DND-41 (cell line): ENCODE measurements at regions not wholly inside any gene's neighbourhood (a gene's known extent, or its start where the extent isn't known, plus 50 kb on each side); places are given as distances from the start of the nearest gene placed in this dataset.

ENCODE experiments used
- ATAC-seq: fragments of 200-7000 bp; cut with Tn5 transposase; 3 replicates; pipeline ENCODE4 v1.9.1; 2021; ENCODE audit warnings: low read depth; ENCODE audit not compliant: insufficient read depth
- DNase-seq: peaks from one replicate; pipeline ENCODE4 v3.0.0-alpha.2; 2020
- H2AFZ ChIP-seq: 2 replicates; pipeline ENCODE4 v1.6.0; 2012; ENCODE audit warnings: low read depth, low read length
- H3K27ac ChIP-seq: 2 replicates; pipeline ENCODE4 v1.5.1; 2012; ENCODE audit warnings: low read length, inconsistent platforms
- H3K27me3 ChIP-seq: fragments of 200-600 bp; sonication (generic); 2 replicates; pipeline ENCODE4 v1.6.0; 2012; ENCODE audit warnings: low read length, mild to moderate bottlenecking, inconsistent platforms; ENCODE audit not compliant: insufficient read depth, poor library complexity
- H3K36me3 ChIP-seq: 2 replicates; pipeline ENCODE4 v1.5.1; 2012; ENCODE audit warnings: low read length, inconsistent platforms; ENCODE audit not compliant: insufficient read depth
- H3K4me1 ChIP-seq: 2 replicates; pipeline ENCODE4 v1.5.1; 2012; ENCODE audit warnings: mild to moderate bottlenecking, low read length; ENCODE audit not compliant: insufficient read depth
- H3K4me2 ChIP-seq: 2 replicates; pipeline ENCODE4 v1.6.0; 2012; ENCODE audit warnings: mild to moderate bottlenecking, moderate library complexity, low read length, inconsistent platforms; ENCODE audit not compliant: insufficient read depth
- H3K4me3 ChIP-seq, 2 experiments: fragments of 200-600 bp in 1 of 2; shearing (Covaris generic) in 1 of 2; 2 replicates each; pipeline ENCODE4 v1.5.1; 2012 to 2016; ENCODE audit warnings: inconsistent platforms in 2 of 2, low read length in 2 of 2, mild to moderate bottlenecking in 2 of 2, low read depth in 1 of 2, moderate library complexity in 1 of 2
- H3K79me2 ChIP-seq: 2 replicates; pipeline ENCODE4 v1.6.0; 2012; ENCODE audit warnings: low read length, inconsistent platforms; ENCODE audit not compliant: insufficient read depth
- H3K9ac ChIP-seq: 2 replicates; pipeline ENCODE4 v1.6.0; 2012; ENCODE audit warnings: low read depth, mild to moderate bottlenecking, inconsistent platforms, low read length, moderate library complexity
- H3K9me3 ChIP-seq: 2 replicates; pipeline ENCODE4 v1.5.1; 2012; ENCODE audit warnings: low read length, moderate library complexity, mild to moderate bottlenecking, inconsistent platforms; ENCODE audit not compliant: insufficient read depth, severe bottlenecking
- H4K20me1 ChIP-seq: 2 replicates; pipeline ENCODE4 v1.6.0; 2012; ENCODE audit warnings: low read length; ENCODE audit not compliant: insufficient read depth
- CTCF ChIP-seq: IDR thresholded peaks from 2 replicates; pipeline ENCODE4 v1.5.1; 2012; ENCODE audit warnings: borderline replicate concordance, low read length, moderate library complexity, mild to moderate bottlenecking; ENCODE audit not compliant: poor library complexity, severe bottlenecking; ENCODE audit errors: extremely low read depth
- EZH2 ChIP-seq: IDR thresholded peaks from 3 replicates; pipeline ENCODE4 v1.6.1; 2012; ENCODE audit warnings: borderline replicate concordance, low read depth, mild to moderate bottlenecking, moderate library complexity, low read length, inconsistent platforms; ENCODE audit not compliant: severe bottlenecking

GRCh38 chr2:52857722-52858121 lies 909.9 kb upstream of the CHAC2 start:
- Histone ChIP-seq H3K9me3 (peaks cover under 1% of the 10 kb centered on the region), H4K20me1 (no peaks in the 10 kb centered on the region), H3K4me1 (no peaks in the 10 kb centered on the region), H3K36me3 (no peaks in the 10 kb centered on the region), H3K4me2 (no peak overlapping the region), H3K9ac (no peak overlapping the region), H3K79me2 (no peaks in the 10 kb centered on the region), H2AFZ (no peak overlapping the region), H3K27ac (no peak overlapping the region), H3K4me3 (no peak overlapping the region), H3K27me3 (no peaks in the 10 kb centered on the region)
- TF ChIP-seq CTCF: no peak
- no peak for TF ChIP-seq EZH2
- no peak for ATAC-seq
- no peak for DNase-seq

- H3K4me2 ChIP-seq: no peak overlapping the region
- ATAC-seq: no peak
- TF ChIP-seq EZH2 (no peak), CTCF (no peak)
- no peaks in the 10 kb centered on the region for H3K79me2 ChIP-seq
- H4K20me1 ChIP-seq: no peaks in the 10 kb centered on the region
- H3K27ac ChIP-seq: no peak overlapping the region
- H3K27me3 ChIP-seq: no peaks in the 10 kb centered on the region
- no peaks in the 10 kb centered on the region for H3K4me1 ChIP-seq
- no peak overlapping the region for H3K9ac ChIP-seq
- H3K4me3 ChIP-seq: no peak overlapping the region
- DNase-seq: no peak
- H3K36me3 ChIP-seq: no peaks in the 10 kb centered on the region
- peaks cover 4% of the 10 kb centered on the region for H3K9me3 ChIP-seq
- no peak overlapping the region for H2AFZ ChIP-seq
Measured at GRCh38 chr2:52852006-52852405, 915.6 kb upstream of the CHAC2 start.

- Histone ChIP-seq H3K27me3 (no peaks in the 10 kb centered on the region), H3K4me3 (no peak overlapping the region), H3K27ac (no peak overlapping the region), H4K20me1 (no peaks in the 10 kb centered on the region), H3K9me3 (no peaks in the 10 kb centered on the region), H3K4me1 (no peaks in the 10 kb centered on the region), H2AFZ (no peak overlapping the region), H3K9ac (no peak overlapping the region), H3K36me3 (no peaks in the 10 kb centered on the region), H3K79me2 (no peaks in the 10 kb centered on the region), H3K4me2 (no peak overlapping the region)
- DNase-seq: no peak
- no peak for ATAC-seq
- TF ChIP-seq CTCF: no peak
- TF ChIP-seq EZH2: no peak
Measured at GRCh38 chr2:52844701-52845423, 922.7 kb upstream of the CHAC2 start.
